Retinal pigment epithelial cell (primary cell): ENCODE measurements at regions not wholly inside any gene's neighbourhood (a gene's known extent, or its start where the extent isn't known, plus 50 kb on each side); places are given as distances from the start of the nearest gene placed in this dataset.

ENCODE experiments used
- DNase-seq: peaks from one replicate; pipeline ENCODE4 v3.0.0-alpha.2; 2010; ENCODE audit warnings: low read depth
- H3K4me3 ChIP-seq: 2 replicates; pipeline ENCODE4 v1.5.1; 2011; ENCODE audit warnings: mild to moderate bottlenecking, low read length, control low read depth, moderate library complexity
- TF ChIP-seq, protein P1 (sequence below): conservative IDR thresholded peaks from 2 replicates; pipeline ENCODE4 v1.5.1; 2011; ENCODE audit warnings: low read depth, low read length, control low read depth, inconsistent platforms

DNA sequence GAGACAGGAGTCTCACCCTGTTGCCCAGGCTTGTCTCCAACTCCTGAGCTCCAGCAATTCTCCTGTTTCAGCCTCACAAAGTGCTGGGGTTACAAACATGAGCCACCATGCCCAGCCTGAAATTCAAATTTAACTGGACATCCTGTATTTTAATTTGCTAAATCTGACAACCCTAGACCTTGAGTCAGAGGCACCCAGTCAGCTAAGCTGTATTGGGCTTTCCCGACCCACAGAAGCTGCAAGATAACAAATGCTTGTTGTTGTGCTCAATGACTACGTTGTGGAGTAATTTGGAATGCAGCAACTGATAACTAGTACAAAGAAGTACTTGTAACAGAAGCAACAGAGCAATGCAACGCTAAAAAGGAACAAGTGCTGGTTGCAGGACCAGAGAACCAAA is 533.1 kb downstream of the NTRK2 start:
- peak; percentile 17 for DNase-seq
- TF ChIP-seq, protein P1, sequence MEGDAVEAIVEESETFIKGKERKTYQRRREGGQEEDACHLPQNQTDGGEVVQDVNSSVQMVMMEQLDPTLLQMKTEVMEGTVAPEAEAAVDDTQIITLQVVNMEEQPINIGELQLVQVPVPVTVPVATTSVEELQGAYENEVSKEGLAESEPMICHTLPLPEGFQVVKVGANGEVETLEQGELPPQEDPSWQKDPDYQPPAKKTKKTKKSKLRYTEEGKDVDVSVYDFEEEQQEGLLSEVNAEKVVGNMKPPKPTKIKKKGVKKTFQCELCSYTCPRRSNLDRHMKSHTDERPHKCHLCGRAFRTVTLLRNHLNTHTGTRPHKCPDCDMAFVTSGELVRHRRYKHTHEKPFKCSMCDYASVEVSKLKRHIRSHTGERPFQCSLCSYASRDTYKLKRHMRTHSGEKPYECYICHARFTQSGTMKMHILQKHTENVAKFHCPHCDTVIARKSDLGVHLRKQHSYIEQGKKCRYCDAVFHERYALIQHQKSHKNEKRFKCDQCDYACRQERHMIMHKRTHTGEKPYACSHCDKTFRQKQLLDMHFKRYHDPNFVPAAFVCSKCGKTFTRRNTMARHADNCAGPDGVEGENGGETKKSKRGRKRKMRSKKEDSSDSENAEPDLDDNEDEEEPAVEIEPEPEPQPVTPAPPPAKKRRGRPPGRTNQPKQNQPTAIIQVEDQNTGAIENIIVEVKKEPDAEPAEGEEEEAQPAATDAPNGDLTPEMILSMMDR = no peak
- H3K4me3 ChIP-seq = no peak overlapping the region

DNA sequence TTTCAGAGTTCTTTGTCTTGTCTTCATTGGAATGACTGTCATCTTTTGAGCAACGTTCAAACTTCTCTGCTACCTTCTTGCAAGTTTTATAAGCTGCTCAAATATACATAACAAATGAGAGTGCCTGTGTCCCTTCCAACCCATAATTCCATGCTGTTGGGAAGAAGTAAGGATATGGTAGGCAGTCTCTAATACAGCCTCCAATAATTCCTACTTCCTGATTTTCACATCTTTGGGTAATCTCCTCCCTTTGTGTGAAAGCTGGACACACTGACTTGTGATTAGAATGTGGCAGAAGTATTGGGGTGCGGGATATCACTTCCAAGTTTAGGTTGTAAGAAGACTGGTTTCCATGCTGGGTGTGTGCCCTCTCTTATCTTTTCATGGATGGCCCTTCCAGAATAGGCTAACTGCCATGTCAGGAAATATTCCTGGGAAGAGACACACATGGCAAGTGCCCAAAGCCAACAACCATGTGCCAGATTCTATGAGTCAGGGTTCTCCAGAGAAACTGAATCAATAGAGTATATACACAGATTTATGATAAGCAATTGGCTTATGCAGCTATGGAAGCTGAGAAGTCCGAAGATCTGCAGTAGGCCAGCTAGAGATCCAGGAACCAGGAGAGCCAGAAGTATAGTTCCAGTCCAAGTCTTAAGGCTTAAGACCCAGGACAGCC is 531.3 kb downstream of the NTRK2 start:
- no peak overlapping the region for H3K4me3 ChIP-seq
- peak; percentile 21 for DNase-seq
- TF ChIP-seq, protein P1 = no peak

DNA sequence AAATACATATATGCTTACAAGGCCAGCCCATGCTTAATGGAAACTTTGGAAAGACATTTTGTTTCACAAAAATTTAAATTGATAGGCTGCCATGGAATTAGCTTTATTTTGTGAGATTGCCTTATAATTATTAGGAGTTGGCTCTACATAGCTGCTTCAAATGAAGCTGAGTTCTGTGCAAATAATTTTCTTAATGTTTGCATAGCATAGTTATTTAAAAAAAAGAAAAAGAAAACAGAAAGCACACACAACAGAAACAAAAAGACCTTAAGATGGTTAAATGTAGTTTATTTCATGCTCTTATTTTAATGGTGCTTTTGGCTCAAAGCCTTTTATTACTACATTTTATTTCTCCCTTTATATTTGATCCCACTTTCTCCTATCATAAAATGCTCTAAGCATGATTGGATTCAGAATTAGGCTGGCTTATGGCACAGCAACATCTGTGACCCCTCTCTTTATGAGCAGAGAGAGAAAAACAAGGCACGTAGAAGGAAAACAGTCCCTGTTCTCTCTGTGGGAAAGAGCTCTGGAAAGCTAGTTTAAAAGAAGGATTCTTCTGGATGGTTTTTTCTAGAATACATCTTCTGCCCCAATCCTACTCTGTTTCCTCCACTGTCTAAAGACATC is 530.5 kb downstream of the NTRK2 start:
- no peak for DNase-seq
- TF ChIP-seq, protein P1 = no peak
- no peak overlapping the region for H3K4me3 ChIP-seq

DNA sequence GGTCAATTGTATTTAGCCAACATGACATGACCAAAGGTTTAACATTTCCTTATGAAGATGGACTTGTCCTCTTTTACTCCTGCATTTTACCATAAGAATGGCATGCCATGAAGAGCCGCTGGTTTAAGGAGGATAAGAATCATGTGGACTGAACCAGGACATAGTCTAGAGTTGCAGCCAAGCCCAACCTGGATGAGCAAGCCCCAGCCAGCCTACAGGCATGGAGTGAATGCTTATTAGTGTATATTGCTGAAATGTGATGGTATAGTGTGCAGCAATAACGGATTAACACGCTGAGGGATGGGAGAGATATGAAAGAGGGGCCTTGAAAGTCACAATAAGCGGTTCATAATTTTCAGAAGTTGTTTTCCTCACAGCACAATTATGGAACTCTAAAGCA is 523.2 kb downstream of the NTRK2 start:
- TF ChIP-seq, protein P1 = no peak
- H3K4me3 ChIP-seq = no peak overlapping the region
- DNase-seq = no peak

DNA sequence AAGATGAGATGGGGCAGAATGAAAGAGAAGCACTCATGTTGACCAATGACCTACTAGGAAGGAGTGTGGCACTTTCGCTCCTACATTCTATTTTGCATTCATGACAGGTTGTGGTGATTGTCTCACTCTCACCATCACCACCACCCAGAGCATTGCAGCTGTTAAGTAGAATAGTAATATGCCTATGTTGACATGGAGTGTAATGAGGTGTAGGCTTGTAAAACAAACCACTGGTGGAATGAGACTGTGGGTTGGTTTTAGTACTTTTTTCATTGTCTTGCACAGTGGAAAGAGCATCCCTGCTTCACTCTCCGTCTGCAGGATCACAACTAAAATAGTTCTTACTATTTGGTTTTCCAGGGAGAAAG is 516.7 kb downstream of the NTRK2 start:
- TF ChIP-seq, protein P1 = no peak
- DNase-seq = no peak
- H3K4me3 ChIP-seq = no peak overlapping the region

DNA sequence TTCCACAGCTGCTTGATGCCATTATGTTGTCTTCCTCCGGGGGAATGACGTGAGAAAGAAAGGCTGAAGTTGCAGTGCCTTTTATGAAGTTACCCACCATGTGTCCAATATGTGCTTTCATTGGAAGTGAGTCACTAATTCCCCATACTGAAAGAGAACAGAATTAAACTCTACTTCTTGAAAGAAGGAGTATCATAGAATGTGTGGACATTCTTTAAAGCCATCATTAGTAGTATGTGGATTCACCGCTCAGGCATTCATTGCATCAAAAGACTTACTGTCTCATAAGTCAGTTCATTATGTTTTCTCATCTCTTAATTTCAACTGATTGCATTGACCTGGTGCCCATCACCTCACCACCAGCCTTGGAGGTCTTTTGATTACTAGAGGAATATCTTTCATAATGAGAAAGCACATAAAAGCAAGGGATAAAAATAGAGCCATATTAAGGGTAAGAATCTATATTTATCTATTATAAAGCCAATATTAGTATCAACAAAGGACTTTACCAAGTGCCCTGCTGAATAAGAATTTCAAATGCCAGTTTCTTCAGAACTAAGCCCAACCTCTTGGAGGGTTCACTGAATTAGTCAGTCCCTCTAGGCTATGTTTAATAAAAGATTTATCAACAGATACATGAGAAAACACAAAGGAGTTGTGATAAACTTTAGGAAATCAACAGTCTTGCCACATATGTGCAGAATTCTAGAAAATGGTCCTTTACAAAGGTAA is 516.1 kb downstream of the NTRK2 start:
- no peak overlapping the region for H3K4me3 ChIP-seq
- DNase-seq = no peak
- TF ChIP-seq, protein P1 = no peak
